HCT116 (cell line): ENCODE measurements at regions not wholly inside any gene's neighbourhood (a gene's known extent, or its start where the extent isn't known, plus 50 kb on each side); places are given as distances from the start of the nearest gene placed in this dataset.

Experiments
- ATAC-seq: fragments of 200-7000 bp; cut with Tn5 transposase; 2 replicates; pipeline ENCODE4 v1.9.1; 2020; ENCODE audit warnings: mild to moderate bottlenecking, moderate library complexity
- BruUV-seq: library from RNA; stranded (reverse); fragments of 400-500 nt; replicated peaks from 2 replicates; lab custom pipeline; 2021; lab: Mats Ljungman, UMichigan
- CTCF ChIA-PET: fragments of 300-600 bp; sonication (Branson Sonifier 250); formaldehyde crosslinking; loops from one replicate; lab custom pipeline; 2021; ENCODE audit warnings: antibody characterized with exemption; lab: Charles Lee
- POLR2A ChIA-PET: fragments of 300-600, 350-600 bp; sonication (Branson Sonifier 250); formaldehyde crosslinking; loops from one replicate; lab custom pipeline; 2021; ENCODE audit warnings: antibody characterized with exemption; lab: Charles Lee
- RAD21 ChIA-PET, 2 experiments: fragments of 300-600 bp; sonication (Branson Sonifier 250); formaldehyde crosslinking; loops; one replicate each; lab custom pipeline; 2023; ENCODE audit warnings: low total read pairs in 2 of 2; ENCODE audit not compliant: uncharacterized antibody in 2 of 2, unreplicated experiment in 2 of 2, low non-redundant PET in 1 of 2; lab: Charles Lee
- DNase-seq: peaks from one replicate; pipeline ENCODE4 v3.0.0-alpha.2; 2010; ENCODE audit warnings: low read depth, low spot score
- H2AFZ ChIP-seq: fragments of 200-600 bp; shearing (Covaris generic), sonication (generic); 2 replicates; pipeline ENCODE4 v1.6.1; 2017; ENCODE audit warnings: low read depth, mixed run types, mixed read lengths, antibody characterized with exemption, low read length; ENCODE audit not compliant: poor library complexity, severe bottlenecking
- H3K27ac ChIP-seq: 2 replicates; pipeline ENCODE4 v1.5.1; 2012; ENCODE audit warnings: low read depth, low read length
- H3K27me3 ChIP-seq: fragments of 200-600 bp; sonication (generic); 2 replicates; pipeline ENCODE4 v1.6.1; 2016; ENCODE audit warnings: mixed run types, low read length, mixed read lengths; ENCODE audit not compliant: insufficient read depth
- H3K36me3 ChIP-seq, 2 experiments: fragments of 200-500 bp in 1 of 2; fragments of 200-600 bp in 1 of 2; sonication (Bioruptor generic) in 1 of 2; sonication (generic) in 1 of 2; 2 replicates each; pipeline versions ENCODE4 v1.5.1 to v1.6.1; 2014 to 2016; ENCODE audit warnings: low read length in 2 of 2, inconsistent platforms in 1 of 2, mixed read lengths in 1 of 2, mixed run types in 1 of 2; ENCODE audit not compliant: insufficient read depth in 2 of 2, control insufficient read depth in 1 of 2
- H3K4me1 ChIP-seq, 2 experiments: fragments of 200-600 bp in 1 of 2; sonication (generic) in 1 of 2; 2 replicates each; pipeline versions ENCODE4 v1.5.1 to v1.6.1; 2012 to 2017; ENCODE audit warnings: low read length in 2 of 2, inconsistent platforms in 1 of 2, mild to moderate bottlenecking in 1 of 2, mixed read lengths in 1 of 2, mixed run types in 1 of 2, moderate library complexity in 1 of 2; ENCODE audit not compliant: insufficient read depth in 2 of 2, control insufficient read depth in 1 of 2
- H3K4me2 ChIP-seq: fragments of 200-600 bp; sonication (generic); 2 replicates; pipeline ENCODE4 v1.6.1; 2017; ENCODE audit warnings: mixed run types, low read length, mixed read lengths
- H3K4me3 ChIP-seq, 2 experiments: fragments of 200-600 bp in 1 of 2; sonication (generic) in 1 of 2; replicated peaks in 1 of 2; 2 replicates each; pipeline ENCODE4 v1.5.1; 2011 to 2016; ENCODE audit warnings: low read length in 2 of 2, control low read depth in 1 of 2, low read depth in 1 of 2, mild to moderate bottlenecking in 1 of 2, mixed read lengths in 1 of 2, mixed run types in 1 of 2
- H3K79me2 ChIP-seq: fragments of 200-600 bp; sonication (generic); 2 replicates; pipeline ENCODE4 v1.6.1; 2017; ENCODE audit warnings: mild to moderate bottlenecking, mixed run types, low read length, moderate library complexity, mixed read lengths; ENCODE audit not compliant: insufficient read depth
- H3K9ac ChIP-seq: fragments of 200-600 bp; sonication (generic); 2 replicates; pipeline ENCODE4 v1.6.1; 2016; ENCODE audit warnings: low read length, mixed read lengths
- H3K9me2 ChIP-seq: fragments of 200-600 bp; sonication (generic), shearing (Covaris generic); 2 replicates; pipeline ENCODE4 v1.6.1; 2017; ENCODE audit warnings: mixed run types, mild to moderate bottlenecking, moderate library complexity; ENCODE audit not compliant: insufficient read depth
- H3K9me3 ChIP-seq, 2 experiments: fragments of 200-500 bp in 1 of 2; fragments of 200-600 bp in 1 of 2; sonication (Bioruptor generic) in 1 of 2; sonication (generic) in 1 of 2; 2 replicates each; pipeline ENCODE4 v1.6.1; 2014 to 2017; ENCODE audit warnings: low read length in 2 of 2, mixed read lengths in 2 of 2, inconsistent platforms in 1 of 2, low read depth in 1 of 2, mild to moderate bottlenecking in 1 of 2, mixed run types in 1 of 2, moderate library complexity in 1 of 2; ENCODE audit not compliant: control insufficient read depth in 1 of 2, insufficient read depth in 1 of 2
- H4K20me1 ChIP-seq: fragments of 200-600 bp; sonication (generic), shearing (Covaris generic); 2 replicates; pipeline ENCODE4 v1.6.1; 2017; ENCODE audit warnings: mixed run types, mild to moderate bottlenecking, moderate library complexity; ENCODE audit not compliant: insufficient read depth
- CEBPB ChIP-seq: IDR thresholded peaks from 2 replicates; pipeline ENCODE4 v1.6.1; 2012; ENCODE audit warnings: low read depth
- ELF1 ChIP-seq: IDR thresholded peaks from 2 replicates; pipeline ENCODE4 v1.6.1; 2012; ENCODE audit warnings: low read depth, borderline replicate concordance
- EZH2 ChIP-seq: fragments of 200-600 bp; sonication (generic); IDR thresholded peaks from 2 replicates; pipeline ENCODE4 v1.6.1; 2017; ENCODE audit warnings: antibody characterized with exemption, mixed run types
- EZH2phosphoT487 ChIP-seq: fragments of 200-600 bp; IDR thresholded peaks from 2 replicates; pipeline ENCODE4 v1.6.1; 2018; ENCODE audit warnings: antibody characterized with exemption, borderline replicate concordance
- FOSL1 ChIP-seq: IDR thresholded peaks from 2 replicates; pipeline ENCODE4 v1.6.1; 2012; ENCODE audit warnings: low read depth
- JUND ChIP-seq: IDR thresholded peaks from 2 replicates; pipeline ENCODE4 v1.6.1; 2012
- POLR2A ChIP-seq: IDR thresholded peaks from 2 replicates; pipeline ENCODE4 v1.7.0; 2011; ENCODE audit warnings: borderline replicate concordance; ENCODE audit not compliant: insufficient read depth, insufficient read length; ENCODE audit errors: extremely low read depth
- SP1 ChIP-seq: IDR thresholded peaks from 2 replicates; pipeline ENCODE4 v1.6.1; 2012; ENCODE audit warnings: low read depth
- SRF ChIP-seq: IDR thresholded peaks from 2 replicates; pipeline ENCODE4 v1.6.1; 2012; ENCODE audit warnings: low read depth
- TCF7L2 ChIP-seq: IDR thresholded peaks from 2 replicates; pipeline ENCODE4 v1.7.0; 2011; ENCODE audit warnings: borderline replicate concordance, inconsistent platforms; ENCODE audit not compliant: insufficient read depth, insufficient read length; ENCODE audit errors: extremely low read depth
- ZBTB33 ChIP-seq: IDR thresholded peaks from 2 replicates; pipeline ENCODE4 v1.6.1; 2011; ENCODE audit warnings: mild to moderate bottlenecking, low read length, moderate library complexity; ENCODE audit not compliant: insufficient replicate concordance; ENCODE audit errors: extremely low read depth
- ZNF274 ChIP-seq: fragments of 200-500 bp; sonication (Bioruptor generic); IDR thresholded peaks from 2 replicates; pipeline ENCODE4 v1.6.1; 2014; ENCODE audit warnings: mild to moderate bottlenecking, low read depth, low read length, inconsistent platforms
- intact Hi-C: fragments of 100-400 bp; cut with micrococcal nuclease; formaldehyde crosslinking; loops from 2 replicates; pipeline ENCODE4 v1.10.0; 2022
- TF ChIP-seq, protein P1 (sequence below): IDR thresholded peaks from 2 replicates; pipeline ENCODE4 v1.6.1; 2012; ENCODE audit warnings: low read depth
- TF ChIP-seq, protein P2 (sequence below): IDR thresholded peaks from 2 replicates; pipeline ENCODE4 v1.6.1; 2012

- TF ChIP-seq EZH2phosphoT487 (no peak), CEBPB (no peak), SP1 (no peak)
Observed at GRCh38 chr20:48411245-48411644, 416.6 kb downstream of the PREX1 start (continued).

- DNase-seq, result no peak
- intact Hi-C loops, result no loop called here
- CTCF ChIA-PET, result no interaction called here
- H3K36me3 ChIP-seq, result no peaks in the 10 kb centered on the region
- RAD21 ChIA-PET, result no interaction called here
- no peak overlapping the region for H3K4me2 ChIP-seq
- peaks cover 5% of the 10 kb centered on the region; the same call in 1 of the 2 replicates for H3K27me3 ChIP-seq
- H2AFZ ChIP-seq, result no peak overlapping the region
- BruUV-seq, result no TSS peak
- no peak overlapping the region for H3K9ac ChIP-seq
- H4K20me1 ChIP-seq, result no peaks in the 10 kb centered on the region
- H3K4me3 ChIP-seq, result no peak overlapping the region
- TF ChIP-seq ZNF274, result no peak
- no peak for TF ChIP-seq ELF1
- TF ChIP-seq POLR2A, result no peak
- no peak for TF ChIP-seq EZH2
- no peak for TF ChIP-seq SP1
- no peak for TF ChIP-seq JUND
- POLR2A ChIA-PET, result no interaction called here
- H3K4me1 ChIP-seq, result no peaks in the 10 kb centered on the region
- ATAC-seq, result no peak
- H3K27ac ChIP-seq, result no peak overlapping the region
- H3K79me2 ChIP-seq, result no peaks in the 10 kb centered on the region
- no peaks in the 10 kb centered on the region for H3K9me3 ChIP-seq
- H3K9me2 ChIP-seq, result no peaks in the 10 kb centered on the region
Observed at GRCh38 chr20:48409055-48409615, 418.7 kb downstream of the PREX1 start.

DNA sequence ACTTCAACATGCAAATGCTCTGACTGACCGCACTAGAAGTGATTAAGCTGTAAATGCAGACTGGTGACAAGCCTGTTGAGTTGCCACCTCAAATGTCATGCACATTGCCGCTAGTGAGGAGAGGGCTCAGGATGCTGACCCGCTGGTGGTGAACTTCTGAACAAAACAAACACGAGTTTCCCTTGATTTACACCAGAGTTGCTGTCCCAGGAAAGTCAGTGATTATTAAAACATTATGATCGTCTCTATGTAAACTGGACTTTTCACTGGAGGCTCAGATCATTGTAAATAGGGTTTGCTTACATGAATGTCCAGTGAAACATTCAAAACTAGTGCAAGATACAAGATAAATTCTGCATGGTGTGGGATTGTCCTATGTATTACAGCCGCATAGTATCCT, 420.1 kb downstream of the PREX1 start:
- RAD21 ChIA-PET, result no interaction called here
- no peaks in the 10 kb centered on the region for H3K9me3 ChIP-seq
- H4K20me1 ChIP-seq, result no peaks in the 10 kb centered on the region
- H3K4me1 ChIP-seq, result no peaks in the 10 kb centered on the region
- BruUV-seq, result no TSS peak
- no peak overlapping the region for H2AFZ ChIP-seq
- no peak overlapping the region for H3K27ac ChIP-seq
- no peak overlapping the region for H3K4me2 ChIP-seq
- H3K36me3 ChIP-seq, result no peaks in the 10 kb centered on the region
- intact Hi-C loops, result no loop called here
- no peaks in the 10 kb centered on the region for H3K79me2 ChIP-seq
- no peak for DNase-seq
- peaks cover 5% of the 10 kb centered on the region; the same call in 1 of the 2 replicates for H3K27me3 ChIP-seq
- H3K4me3 ChIP-seq, result no peak overlapping the region
- CTCF ChIA-PET, result no interaction called here
- POLR2A ChIA-PET, result no interaction called here
- no peak for ATAC-seq
- no peak overlapping the region for H3K9ac ChIP-seq
- no peaks in the 10 kb centered on the region for H3K9me2 ChIP-seq
- TF ChIP-seq ZNF274 (no peak), ZBTB33 (no peak), FOSL1 (no peak), EZH2 (no peak), TCF7L2 (no peak), SRF (no peak)
- TF ChIP-seq, protein P1, sequence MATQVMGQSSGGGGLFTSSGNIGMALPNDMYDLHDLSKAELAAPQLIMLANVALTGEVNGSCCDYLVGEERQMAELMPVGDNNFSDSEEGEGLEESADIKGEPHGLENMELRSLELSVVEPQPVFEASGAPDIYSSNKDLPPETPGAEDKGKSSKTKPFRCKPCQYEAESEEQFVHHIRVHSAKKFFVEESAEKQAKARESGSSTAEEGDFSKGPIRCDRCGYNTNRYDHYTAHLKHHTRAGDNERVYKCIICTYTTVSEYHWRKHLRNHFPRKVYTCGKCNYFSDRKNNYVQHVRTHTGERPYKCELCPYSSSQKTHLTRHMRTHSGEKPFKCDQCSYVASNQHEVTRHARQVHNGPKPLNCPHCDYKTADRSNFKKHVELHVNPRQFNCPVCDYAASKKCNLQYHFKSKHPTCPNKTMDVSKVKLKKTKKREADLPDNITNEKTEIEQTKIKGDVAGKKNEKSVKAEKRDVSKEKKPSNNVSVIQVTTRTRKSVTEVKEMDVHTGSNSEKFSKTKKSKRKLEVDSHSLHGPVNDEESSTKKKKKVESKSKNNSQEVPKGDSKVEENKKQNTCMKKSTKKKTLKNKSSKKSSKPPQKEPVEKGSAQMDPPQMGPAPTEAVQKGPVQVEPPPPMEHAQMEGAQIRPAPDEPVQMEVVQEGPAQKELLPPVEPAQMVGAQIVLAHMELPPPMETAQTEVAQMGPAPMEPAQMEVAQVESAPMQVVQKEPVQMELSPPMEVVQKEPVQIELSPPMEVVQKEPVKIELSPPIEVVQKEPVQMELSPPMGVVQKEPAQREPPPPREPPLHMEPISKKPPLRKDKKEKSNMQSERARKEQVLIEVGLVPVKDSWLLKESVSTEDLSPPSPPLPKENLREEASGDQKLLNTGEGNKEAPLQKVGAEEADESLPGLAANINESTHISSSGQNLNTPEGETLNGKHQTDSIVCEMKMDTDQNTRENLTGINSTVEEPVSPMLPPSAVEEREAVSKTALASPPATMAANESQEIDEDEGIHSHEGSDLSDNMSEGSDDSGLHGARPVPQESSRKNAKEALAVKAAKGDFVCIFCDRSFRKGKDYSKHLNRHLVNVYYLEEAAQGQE, result no peak
- TF ChIP-seq, protein P2, sequence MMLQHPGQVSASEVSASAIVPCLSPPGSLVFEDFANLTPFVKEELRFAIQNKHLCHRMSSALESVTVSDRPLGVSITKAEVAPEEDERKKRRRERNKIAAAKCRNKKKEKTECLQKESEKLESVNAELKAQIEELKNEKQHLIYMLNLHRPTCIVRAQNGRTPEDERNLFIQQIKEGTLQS, result no peak
